GM06990 (cell line): ENCODE measurements at regions not wholly inside any gene's neighbourhood (a gene's known extent, or its start where the extent isn't known, plus 50 kb on each side); places are given as distances from the start of the nearest gene placed in this dataset.

ENCODE experiments used
- DNase-seq: peaks from one replicate; pipeline ENCODE4 v3.0.0-alpha.2; 2011; ENCODE audit not compliant: insufficient read length; ENCODE audit errors: extremely low read depth
- H3K27me3 ChIP-seq: replicated peaks from 2 replicates; pipeline ENCODE4 v1.6.0; 2011; ENCODE audit warnings: low read length; ENCODE audit not compliant: control insufficient read depth, insufficient read depth
- H3K36me3 ChIP-seq: 2 replicates; pipeline ENCODE4 v1.5.1; 2011; ENCODE audit warnings: low read length; ENCODE audit not compliant: control insufficient read depth, insufficient read depth
- H3K4me3 ChIP-seq: replicated peaks from 2 replicates; pipeline ENCODE4 v1.5.1; 2011; ENCODE audit warnings: low read depth, mild to moderate bottlenecking, control low read depth, low read length
- CTCF ChIP-seq: IDR thresholded peaks from 2 replicates; pipeline ENCODE4 v1.5.1; 2011; ENCODE audit warnings: low read length, control low read depth, mild to moderate bottlenecking, inconsistent platforms; ENCODE audit not compliant: insufficient read depth, poor library complexity, severe bottlenecking

DNA sequence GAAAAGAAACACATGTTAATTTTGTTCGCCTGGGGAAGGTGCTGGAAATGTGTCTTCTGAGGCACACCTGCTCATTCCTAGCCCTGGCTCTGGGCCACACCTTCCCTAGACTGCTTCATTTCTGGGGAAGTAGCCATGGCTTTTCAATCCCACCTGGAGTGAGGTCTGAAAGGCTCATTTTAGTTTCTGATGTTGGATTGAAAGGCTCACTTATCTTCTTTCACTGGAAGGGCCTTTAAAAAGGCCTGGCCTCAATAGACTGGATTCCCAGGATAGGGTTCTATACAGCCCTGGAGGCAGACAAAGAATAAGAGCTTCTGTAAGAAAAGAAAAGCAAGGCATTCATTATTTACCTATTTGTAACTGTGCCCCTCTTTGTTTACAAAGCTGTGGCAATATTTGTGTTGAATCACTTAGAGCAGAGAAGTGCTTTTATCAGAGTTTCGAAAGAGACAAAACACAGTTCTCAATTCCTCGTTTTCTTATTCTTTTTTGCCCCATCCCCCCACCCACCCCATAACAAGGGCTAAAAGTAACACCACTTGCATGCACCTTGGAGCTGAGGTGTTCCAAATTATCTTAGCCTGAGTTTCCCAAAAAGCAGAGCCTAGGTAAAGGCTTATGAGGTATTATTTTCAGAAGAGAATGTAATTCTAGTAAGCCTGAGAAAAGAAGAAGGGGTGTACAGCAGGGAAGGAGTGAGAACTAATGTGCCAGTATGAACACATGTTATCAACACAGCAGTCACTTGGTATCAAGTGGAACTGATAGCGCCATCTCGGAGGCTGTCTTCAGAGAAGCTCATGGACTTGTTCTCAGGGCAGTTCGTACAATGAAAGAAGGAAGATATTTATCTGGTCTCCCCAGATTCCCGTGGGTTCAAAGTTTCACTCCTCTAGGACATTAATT lies 413.1 kb downstream of the KCTD16 start:
- Histone ChIP-seq H3K36me3 (no peaks in the 10 kb centered on the region), H3K27me3 (no peaks in the 10 kb centered on the region), H3K4me3 (no peak overlapping the region)
- DNase-seq: no peak
- TF ChIP-seq CTCF: no peak

DNA sequence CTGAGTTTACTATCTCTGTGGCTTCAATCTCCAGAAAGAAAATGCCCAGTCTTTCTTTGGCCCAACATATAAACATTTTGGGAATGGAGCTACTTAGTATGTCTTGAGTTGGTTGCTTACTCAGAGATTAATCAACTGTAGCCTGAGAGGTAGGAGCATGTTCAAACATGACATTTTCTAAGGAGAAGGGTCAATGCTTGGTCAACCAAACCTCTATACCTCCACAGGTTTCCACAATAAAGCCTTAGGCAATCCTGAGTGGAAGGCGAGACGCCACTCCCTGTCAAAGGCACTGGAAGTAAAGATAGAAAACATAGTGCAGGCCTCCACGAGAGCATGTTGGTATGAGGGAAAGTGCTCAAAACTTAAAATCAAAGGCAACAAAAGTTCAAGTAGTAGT lies 411.4 kb downstream of the KCTD16 start:
- no peaks in the 10 kb centered on the region for H3K27me3 ChIP-seq
- H3K36me3 ChIP-seq: no peaks in the 10 kb centered on the region
- H3K4me3 ChIP-seq: no peak overlapping the region
- no peak for TF ChIP-seq CTCF
- no peak for DNase-seq

- no peak for TF ChIP-seq CTCF
- DNase-seq: no peak
Observed at GRCh38 chr5:144581044-144581443, 410.4 kb downstream of the KCTD16 start.

GRCh38 chr5:144577676-144578075 lies 407.0 kb downstream of the KCTD16 start:
- H3K36me3 ChIP-seq: no peaks in the 10 kb centered on the region
- H3K4me3 ChIP-seq: no peak overlapping the region
- no peak for DNase-seq
- no peaks in the 10 kb centered on the region for H3K27me3 ChIP-seq
- no peak for TF ChIP-seq CTCF

More at GRCh38 chr5:144581044-144581443, 410.4 kb downstream of the KCTD16 start:
- no peak overlapping the region for H3K4me3 ChIP-seq
- no peaks in the 10 kb centered on the region for H3K27me3 ChIP-seq
- H3K36me3 ChIP-seq: no peaks in the 10 kb centered on the region

DNA sequence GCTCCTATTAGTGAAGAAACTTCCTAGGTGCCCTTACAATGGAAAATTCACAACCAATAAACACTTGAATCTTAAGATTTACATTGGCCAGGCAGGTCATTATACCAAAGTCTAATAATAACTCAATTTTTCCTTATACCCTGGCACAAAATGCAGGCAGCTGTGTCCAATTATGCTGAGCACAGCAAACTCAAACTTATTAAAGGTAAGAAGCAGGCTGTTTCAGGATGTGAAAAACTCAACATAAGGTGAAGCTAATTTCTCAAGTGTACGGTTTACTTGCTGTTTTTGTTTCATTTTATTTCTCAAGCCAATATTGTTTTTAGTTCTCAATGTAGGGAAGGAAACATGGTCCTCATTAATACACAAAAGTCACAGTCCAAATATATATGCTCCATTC lies 405.1 kb downstream of the KCTD16 start:
- Histone ChIP-seq H3K27me3 (no peaks in the 10 kb centered on the region), H3K36me3 (no peaks in the 10 kb centered on the region), H3K4me3 (no peak overlapping the region)
- TF ChIP-seq CTCF: no peak
- DNase-seq: no peak
